ENCODE measurements at regions not wholly inside any gene's neighbourhood (a gene's known extent, or its start where the extent isn't known, plus 50 kb on each side); places are given as distances from the start of the nearest gene placed in this dataset.

- H3K27me3 ChIP-seq (ENCODE audit: control insufficient read depth in 2 of 2, insufficient read depth in 2 of 2, low read length in 2 of 2) = no peaks in the 10 kb centered on the region
- WGBS (ENCODE audit: insufficient coverage) = 85% methylated on average over 3 of the region's 3 CpGs
- H3K27me3 Mint-ChIP-seq (ENCODE audit: low read depth in 3 of 3) = peaks cover 0 to 3% (median 0%) of the 10 kb centered on the region in 3 donors
- H3K9me3 Mint-ChIP-seq = peaks cover 3 to 13% (median 8%) of the 10 kb centered on the region in 7 donors
- no peak for DNase-seq
- no peak overlapping the region for H3K9ac ChIP-seq (ENCODE audit: insufficient read depth, low read length, poor library complexity, severe bottlenecking)
- H3K27ac Mint-ChIP-seq = no peak overlapping the region
- no peaks in the 10 kb centered on the region for H3K79me2 ChIP-seq (ENCODE audit: insufficient read depth, low read length)
- TF ChIP-seq, protein P1, sequence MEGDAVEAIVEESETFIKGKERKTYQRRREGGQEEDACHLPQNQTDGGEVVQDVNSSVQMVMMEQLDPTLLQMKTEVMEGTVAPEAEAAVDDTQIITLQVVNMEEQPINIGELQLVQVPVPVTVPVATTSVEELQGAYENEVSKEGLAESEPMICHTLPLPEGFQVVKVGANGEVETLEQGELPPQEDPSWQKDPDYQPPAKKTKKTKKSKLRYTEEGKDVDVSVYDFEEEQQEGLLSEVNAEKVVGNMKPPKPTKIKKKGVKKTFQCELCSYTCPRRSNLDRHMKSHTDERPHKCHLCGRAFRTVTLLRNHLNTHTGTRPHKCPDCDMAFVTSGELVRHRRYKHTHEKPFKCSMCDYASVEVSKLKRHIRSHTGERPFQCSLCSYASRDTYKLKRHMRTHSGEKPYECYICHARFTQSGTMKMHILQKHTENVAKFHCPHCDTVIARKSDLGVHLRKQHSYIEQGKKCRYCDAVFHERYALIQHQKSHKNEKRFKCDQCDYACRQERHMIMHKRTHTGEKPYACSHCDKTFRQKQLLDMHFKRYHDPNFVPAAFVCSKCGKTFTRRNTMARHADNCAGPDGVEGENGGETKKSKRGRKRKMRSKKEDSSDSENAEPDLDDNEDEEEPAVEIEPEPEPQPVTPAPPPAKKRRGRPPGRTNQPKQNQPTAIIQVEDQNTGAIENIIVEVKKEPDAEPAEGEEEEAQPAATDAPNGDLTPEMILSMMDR (IDR thresholded peaks at IDR 0.05) = no peak
- H3K4me3 ChIP-seq (replicated peaks in 1 of 3; ENCODE audit: low read depth in 2 of 3, low read length in 3 of 3) = no peak overlapping the region
- no peaks in the 10 kb centered on the region for H3K4me1 ChIP-seq (ENCODE audit: control insufficient read depth in 1 of 2, insufficient read depth in 2 of 2, low read length in 2 of 2)
- H3K4me3 Mint-ChIP-seq = no peak overlapping the region
- no peak overlapping the region for H3K4me2 ChIP-seq (replicated peaks; ENCODE audit: extremely low read depth, low read length, poor library complexity, severe bottlenecking)
- no peaks in the 10 kb centered on the region for H4K20me1 ChIP-seq (ENCODE audit: insufficient read depth, low read length)
- H3K9me3 ChIP-seq (replicated peaks in 1 of 2; ENCODE audit: control insufficient read depth in 1 of 2, insufficient read depth in 1 of 2, low read length in 2 of 2) = peaks cover 9 to 20% of the 10 kb centered on the region in 2 donors
- H3K36me3 ChIP-seq (replicated peaks in 1 of 2; ENCODE audit: control insufficient read depth in 1 of 2, insufficient read depth in 2 of 2, low read length in 2 of 2) = no peaks in the 10 kb centered on the region
- H3K36me3 Mint-ChIP-seq = no peaks in the 10 kb centered on the region
- no peak overlapping the region for H2AFZ ChIP-seq (ENCODE audit: insufficient read depth, low read depth, low read length, poor library complexity, severe bottlenecking)
- no peaks in the 10 kb centered on the region for H3K4me1 Mint-ChIP-seq
- no peak overlapping the region for H3K27ac ChIP-seq (ENCODE audit: low read depth in 1 of 2, low read length in 2 of 2)
- intact Hi-C loops (cut with micrococcal nuclease) = no loop called here
These were observed 417.6 kb upstream of the SUCLG2 start for GRCh38 chr3:68072062-68072461.

GRCh38 chr3:68070186-68070585, 415.8 kb upstream of the SUCLG2 start:
- no peaks in the 10 kb centered on the region for H4K20me1 ChIP-seq (ENCODE audit: insufficient read depth, low read length)
- 80% methylated on average over 1 of the region's 2 CpGs for whole genome bisulfite sequencing (ENCODE audit: insufficient coverage)
- DNase-seq = no peak
- Mint-ChIP-seq H3K4me1 (no peaks in the 10 kb centered on the region), H3K27me3 (ENCODE audit: low read depth in 3 of 3) (peaks cover 0 to 3% (median 0%) of the 10 kb centered on the region in 3 donors), H3K4me3 (no peak overlapping the region), H3K27ac (no peak overlapping the region), H3K36me3 (no peaks in the 10 kb centered on the region), H3K9me3 (peaks cover 2 to 11% (median 8%) of the 10 kb centered on the region in 7 donors)
- H3K4me1 ChIP-seq (ENCODE audit: control insufficient read depth in 1 of 2, insufficient read depth in 2 of 2, low read length in 2 of 2) = no peaks in the 10 kb centered on the region
- no peak overlapping the region for H3K27ac ChIP-seq (ENCODE audit: low read depth in 1 of 2, low read length in 2 of 2)
- H3K27me3 ChIP-seq (ENCODE audit: control insufficient read depth in 2 of 2, insufficient read depth in 2 of 2, low read length in 2 of 2) = no peaks in the 10 kb centered on the region
- H3K79me2 ChIP-seq (ENCODE audit: insufficient read depth, low read length) = no peaks in the 10 kb centered on the region
- no peak overlapping the region for H3K4me2 ChIP-seq (replicated peaks; ENCODE audit: extremely low read depth, low read length, poor library complexity, severe bottlenecking)
- intact Hi-C loops (cut with micrococcal nuclease) = no loop called here
- H2AFZ ChIP-seq (ENCODE audit: insufficient read depth, low read depth, low read length, poor library complexity, severe bottlenecking) = no peak overlapping the region
- H3K9me3 ChIP-seq (replicated peaks in 1 of 2; ENCODE audit: control insufficient read depth in 1 of 2, insufficient read depth in 1 of 2, low read length in 2 of 2) = peaks cover 9 to 20% of the 10 kb centered on the region in 2 donors
- TF ChIP-seq, protein P1 (IDR thresholded peaks at IDR 0.05) = no peak
- H3K9ac ChIP-seq (ENCODE audit: insufficient read depth, low read length, poor library complexity, severe bottlenecking) = no peak overlapping the region
- no peak overlapping the region for H3K4me3 ChIP-seq (replicated peaks in 1 of 3; ENCODE audit: low read depth in 2 of 3, low read length in 3 of 3)
- H3K36me3 ChIP-seq (replicated peaks in 1 of 2; ENCODE audit: control insufficient read depth in 1 of 2, insufficient read depth in 2 of 2, low read length in 2 of 2) = no peaks in the 10 kb centered on the region
